Stomach smooth muscle (tissue), 2 donors: ENCODE measurements at regions not wholly inside any gene's neighbourhood (a gene's known extent, or its start where the extent isn't known, plus 50 kb on each side); places are given as distances from the start of the nearest gene placed in this dataset.
"Not testable (repeated sequence)": the region's sequence is repeated elsewhere in the genome, so short reads cannot be mapped to it uniquely, and the experiment has no call there.

Experiments used
- H3K27ac ChIP-seq: one replicate; pipeline ENCODE4 v1.7.0; 2013; ENCODE audit warnings: mild to moderate bottlenecking, low read length, inconsistent platforms
- H3K27me3 ChIP-seq, 2 donors: one replicate each; pipeline ENCODE4 v1.7.0; 2013; ENCODE audit warnings: low read length in 2 of 2; ENCODE audit not compliant: insufficient read depth in 2 of 2, control insufficient read depth in 1 of 2
- H3K36me3 ChIP-seq, 2 donors: one replicate each; pipeline ENCODE4 v1.7.0; 2013; ENCODE audit warnings: low read length in 2 of 2; ENCODE audit not compliant: control insufficient read depth in 2 of 2, insufficient read depth in 2 of 2
- H3K4me1 ChIP-seq: one replicate; pipeline ENCODE4 v1.7.0; 2013; ENCODE audit warnings: low read length; ENCODE audit not compliant: control insufficient read depth, insufficient read depth
- H3K4me3 ChIP-seq, 2 donors: one replicate each; pipeline ENCODE4 v1.7.0; 2013; ENCODE audit warnings: low read length in 2 of 2
- H3K9ac ChIP-seq, 2 donors: one replicate each; pipeline ENCODE4 v1.7.0; 2013; ENCODE audit warnings: low read length in 2 of 2, mild to moderate bottlenecking in 1 of 2
- H3K9me3 ChIP-seq, 2 donors: one replicate each; pipeline ENCODE4 v1.7.0; 2013; ENCODE audit warnings: low read length in 2 of 2; ENCODE audit not compliant: control insufficient read depth in 2 of 2
- donor health status: healthy.
- donor health status: Pancreatic carcinoma.

DNA sequence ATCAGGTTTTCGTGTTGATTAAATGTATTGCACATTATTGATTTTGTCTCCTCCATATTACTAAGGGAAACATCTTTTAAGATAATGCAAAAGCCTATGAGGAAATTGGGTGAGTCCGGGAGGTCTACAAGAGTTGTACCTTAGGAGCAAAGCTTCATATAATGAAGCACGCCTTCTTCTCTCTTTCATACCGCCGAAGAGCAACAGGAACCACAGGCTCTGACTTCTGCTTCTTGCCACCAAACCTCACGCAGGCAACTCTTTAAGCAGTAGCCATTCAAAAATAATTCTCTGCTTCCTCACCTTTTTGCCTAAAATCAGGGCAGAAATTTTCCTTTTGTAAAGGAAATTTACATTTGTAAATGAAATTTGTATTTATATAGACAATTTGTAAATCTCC lies 139.6 kb downstream of the SPRY1 start:
- no peaks in the 10 kb centered on the region for H3K36me3 ChIP-seq
- H3K9ac ChIP-seq, result no peak overlapping the region
- peaks cover 0 to 4% of the 10 kb centered on the region in 2 donors for H3K9me3 ChIP-seq
- H3K4me3 ChIP-seq, result no peak overlapping the region
- no peak overlapping the region for H3K27ac ChIP-seq
- no peaks in the 10 kb centered on the region for H3K27me3 ChIP-seq
- H3K4me1 ChIP-seq, result no peaks in the 10 kb centered on the region

DNA sequence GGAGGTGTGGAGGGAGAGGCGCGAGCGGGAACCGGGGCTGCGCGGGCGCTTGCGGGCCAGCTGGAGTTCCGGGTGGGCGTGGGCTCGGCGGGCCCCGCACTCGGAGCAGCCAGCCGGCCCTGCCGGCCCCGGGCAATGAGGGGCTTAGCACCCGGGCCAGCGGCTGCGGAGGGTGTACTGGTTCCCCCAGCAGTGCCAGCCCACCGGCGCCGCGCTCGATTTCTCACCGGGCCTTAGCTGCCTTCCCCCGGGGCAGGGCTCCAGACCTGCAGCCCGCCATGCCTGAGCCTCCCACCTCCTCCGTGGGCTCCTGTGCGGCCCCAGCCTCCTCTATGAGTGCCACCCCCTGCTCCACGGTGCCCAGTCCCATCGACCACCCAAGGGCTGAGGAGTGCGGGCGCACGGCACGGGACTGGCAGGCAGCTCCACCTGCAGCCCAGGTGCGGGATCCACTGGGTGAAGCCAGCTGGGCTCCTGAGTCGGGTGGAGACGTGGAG lies 141.4 kb downstream of the SPRY1 start:
- not testable (repeated sequence) for H3K36me3 ChIP-seq, H3K9me3 ChIP-seq, H3K27ac ChIP-seq, H3K9ac ChIP-seq, H3K4me3 ChIP-seq, H3K27me3 ChIP-seq, H3K4me1 ChIP-seq

DNA sequence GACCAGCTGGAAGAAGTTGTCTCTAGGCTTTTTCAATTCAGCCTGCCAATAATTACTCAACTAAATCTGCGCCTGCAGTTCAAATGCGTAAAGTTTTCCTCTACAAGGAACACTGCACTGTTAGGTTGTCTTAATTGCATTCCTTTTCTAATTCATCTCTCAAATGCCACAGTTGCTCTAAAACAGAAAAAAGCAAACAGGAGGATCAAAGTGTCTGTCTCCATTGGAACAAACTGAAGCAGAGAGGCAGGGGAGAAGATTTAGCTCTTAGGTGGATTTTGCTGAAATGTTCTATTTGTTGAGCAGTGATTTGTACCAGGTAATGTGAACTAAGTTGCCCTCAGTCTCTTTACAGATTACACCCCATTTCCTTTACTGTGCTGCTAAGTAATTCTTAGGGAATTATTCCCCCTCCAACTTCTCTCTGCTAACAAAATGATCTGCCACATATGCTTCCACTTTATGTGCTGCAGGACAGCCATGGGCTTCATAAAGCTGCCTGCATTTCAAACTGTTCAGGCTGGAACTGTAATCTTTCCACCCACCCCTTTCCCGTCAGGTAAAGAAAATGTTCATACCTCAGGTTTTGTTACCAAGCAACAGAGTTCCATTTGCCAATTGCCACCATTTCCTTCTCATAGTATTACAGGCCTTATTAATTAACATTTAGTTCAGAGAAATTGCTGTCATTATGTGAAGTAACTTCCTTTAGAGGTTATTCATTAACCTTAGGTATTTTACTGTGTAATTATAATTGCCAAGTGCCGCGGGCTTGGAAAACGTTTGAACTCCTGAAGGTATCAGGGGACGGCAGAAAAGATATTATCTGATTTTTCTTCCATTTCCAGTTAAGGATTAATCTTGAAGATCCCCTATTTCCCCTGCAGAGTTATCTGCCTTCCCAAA lies 149.3 kb downstream of the SPRY1 start:
- no peak overlapping the region for H3K27ac ChIP-seq
- H3K4me3 ChIP-seq, result no peak overlapping the region

DNA sequence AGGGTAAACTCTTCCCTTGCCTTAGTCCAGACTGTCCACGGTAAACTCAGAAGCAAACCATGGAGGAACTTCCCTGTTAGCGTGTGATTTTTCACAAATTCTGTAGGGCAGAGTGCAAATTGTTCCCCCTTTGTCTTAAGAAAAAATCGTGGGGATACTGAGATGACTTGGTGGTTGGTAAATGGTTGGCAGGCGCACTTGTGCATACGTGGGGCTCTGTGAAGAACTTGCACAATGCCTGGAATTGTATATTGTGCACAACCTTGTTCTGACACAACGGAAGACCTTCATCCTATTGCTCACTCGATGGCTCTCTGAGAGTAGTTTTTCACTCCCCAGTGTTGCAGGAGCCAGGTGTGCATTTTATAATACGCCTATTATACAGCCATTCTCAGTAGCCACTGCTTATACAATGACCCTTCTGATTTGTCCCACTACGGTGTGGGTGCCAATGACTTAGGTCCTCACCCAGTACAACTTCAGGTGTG lies 150.0 kb downstream of the SPRY1 start:
- Histone ChIP-seq H3K9ac (no peak overlapping the region), H3K36me3 (no peaks in the 10 kb centered on the region), H3K4me3 (no peak overlapping the region), H3K4me1 (no peaks in the 10 kb centered on the region), H3K27me3 (no peaks in the 10 kb centered on the region), H3K27ac (no peak overlapping the region), H3K9me3 (peaks cover 0 to 3% of the 10 kb centered on the region in 2 donors)

More for the DNA sequence above, 149.3 kb downstream of the SPRY1 start:
- H3K4me1 ChIP-seq, result no peaks in the 10 kb centered on the region
- H3K27me3 ChIP-seq, result no peaks in the 10 kb centered on the region
- H3K9ac ChIP-seq, result no peak overlapping the region
- H3K36me3 ChIP-seq, result no peaks in the 10 kb centered on the region
- peaks cover 0 to 3% of the 10 kb centered on the region in 2 donors for H3K9me3 ChIP-seq

DNA sequence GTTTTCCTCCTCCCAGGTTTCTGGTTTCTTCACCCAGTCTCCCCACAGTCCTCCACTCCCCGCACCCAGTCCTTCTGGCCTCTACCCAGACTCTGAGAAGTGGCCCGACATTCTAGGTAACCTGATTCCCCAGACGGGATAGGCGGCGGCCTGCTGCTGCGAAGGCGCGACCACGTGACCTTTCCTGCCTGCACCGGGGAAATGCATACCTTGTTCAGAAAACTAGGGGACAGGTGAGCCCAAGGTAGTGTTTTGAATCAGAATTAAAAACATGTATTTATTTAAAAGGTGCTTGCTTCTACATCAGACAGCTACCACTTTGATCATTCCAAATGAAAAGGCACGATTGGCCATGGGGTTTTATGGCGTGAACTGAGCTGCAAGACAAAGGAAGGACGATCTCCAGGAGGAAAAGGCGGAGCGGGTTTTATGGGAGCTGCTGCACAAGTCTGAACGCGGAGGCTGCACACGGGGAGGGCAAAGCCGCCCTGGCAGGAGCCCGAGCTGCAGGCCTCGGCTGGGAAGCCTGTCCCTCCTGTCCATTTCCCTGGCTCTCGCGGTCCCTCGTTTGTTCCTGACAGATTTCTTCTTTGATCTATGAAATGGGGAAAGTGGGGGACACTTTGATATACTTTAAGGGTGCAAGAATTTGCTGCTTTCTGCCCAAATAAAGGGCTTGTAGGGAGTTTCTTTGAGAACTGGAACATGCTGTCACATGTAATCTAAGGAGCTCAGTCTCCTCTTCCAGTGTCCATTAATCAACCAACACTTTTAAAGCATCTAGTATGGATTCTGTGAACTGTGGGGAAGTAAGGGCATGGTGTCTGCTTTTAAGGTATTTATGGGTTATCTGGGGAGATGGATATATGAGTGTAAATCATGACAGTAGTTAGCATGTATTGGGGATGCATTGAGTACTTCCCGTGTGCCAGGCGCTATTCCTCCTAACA lies 150.9 kb downstream of the SPRY1 start:
- no peak overlapping the region for H3K4me3 ChIP-seq
- H3K36me3 ChIP-seq, result no peaks in the 10 kb centered on the region
- H3K9me3 ChIP-seq, result peaks cover 0 to 3% of the 10 kb centered on the region in 2 donors
- no peaks in the 10 kb centered on the region for H3K27me3 ChIP-seq
- no peak overlapping the region for H3K27ac ChIP-seq
- no peak overlapping the region for H3K9ac ChIP-seq
- H3K4me1 ChIP-seq, result no peaks in the 10 kb centered on the region

- Histone ChIP-seq H3K9me3 (peaks cover 0 to 3% of the 10 kb centered on the region in 2 donors), H3K36me3 (no peaks in the 10 kb centered on the region), H3K4me3 (no peak overlapping the region), H3K4me1 (peaks cover 15% of the 10 kb centered on the region), H3K27me3 (no peaks in the 10 kb centered on the region), H3K27ac (no peak overlapping the region), H3K9ac (no peak overlapping the region)
Observed at GRCh38 chr4:123553279-123553678, 156.7 kb downstream of the SPRY1 start.

GRCh38 chr4:123553733-123554637 lies 157.4 kb downstream of the SPRY1 start:
- Histone ChIP-seq H3K27me3 (no peaks in the 10 kb centered on the region), H3K27ac (no peak overlapping the region), H3K9ac (no peak overlapping the region), H3K4me1 (peaks cover 15% of the 10 kb centered on the region), H3K36me3 (no peaks in the 10 kb centered on the region), H3K4me3 (no peak overlapping the region), H3K9me3 (peaks cover 0 to 3% of the 10 kb centered on the region in 2 donors)

DNA sequence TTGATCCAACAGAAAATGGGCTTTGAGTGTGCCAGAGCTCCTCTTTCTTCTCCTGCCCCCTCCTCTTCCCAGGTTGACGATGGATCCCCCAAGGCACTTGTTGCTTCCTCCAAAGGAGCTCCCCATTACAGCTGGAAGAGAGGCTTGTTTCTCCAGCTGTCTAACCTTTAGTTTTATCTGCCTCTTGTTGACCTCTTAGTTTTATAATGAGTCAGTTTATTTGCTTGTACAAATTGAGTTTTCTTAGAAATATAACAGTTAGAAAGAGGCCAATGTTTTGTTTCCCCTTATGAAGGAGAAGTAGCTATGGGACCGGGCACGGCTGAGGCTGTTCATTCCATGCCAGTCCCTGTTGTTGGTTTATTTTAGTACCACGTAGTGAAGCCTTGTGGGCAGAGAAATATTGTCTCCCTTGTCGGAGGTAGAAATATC lies 158.2 kb downstream of the SPRY1 start:
- no peak overlapping the region for H3K4me3 ChIP-seq
- H3K36me3 ChIP-seq, result no peaks in the 10 kb centered on the region
- no peaks in the 10 kb centered on the region for H3K9me3 ChIP-seq
- H3K27me3 ChIP-seq, result no peaks in the 10 kb centered on the region
- no peak overlapping the region for H3K9ac ChIP-seq
- H3K4me1 ChIP-seq, result peaks cover 15% of the 10 kb centered on the region
- H3K27ac ChIP-seq, result peak overlapping the region; percentile 65

DNA sequence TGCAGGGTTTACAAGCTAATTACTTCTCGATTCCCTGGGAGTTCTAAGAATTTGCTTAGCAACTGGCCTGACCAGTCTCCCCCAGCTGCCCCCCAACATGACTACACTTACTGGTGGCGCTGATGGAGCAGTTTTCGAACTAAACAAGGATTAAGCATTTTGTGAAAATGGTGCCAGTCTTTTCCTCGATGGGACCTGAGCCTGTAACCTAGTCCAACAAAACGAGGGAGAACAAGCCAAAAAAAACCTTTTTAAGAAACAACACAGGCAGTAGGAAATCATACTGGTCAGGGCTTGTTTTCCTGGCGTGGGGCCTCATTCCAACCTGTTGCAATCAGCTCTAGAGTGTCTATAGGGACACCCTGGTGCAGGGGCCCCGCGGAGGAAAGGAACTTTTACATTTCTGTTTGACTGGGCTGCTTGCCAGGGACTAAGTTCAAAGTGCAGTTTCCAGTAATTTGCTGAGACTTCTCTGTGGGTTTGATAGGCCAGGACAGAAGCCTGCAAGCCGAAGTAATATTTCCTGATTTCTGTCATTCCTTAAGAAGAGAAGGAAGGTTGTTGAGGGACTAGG lies 158.7 kb downstream of the SPRY1 start:
- peak overlapping the region in 1 of 2 donors; percentile 10 for H3K4me3 ChIP-seq

More for the DNA sequence above, 158.7 kb downstream of the SPRY1 start:
- H3K36me3 ChIP-seq, result no peaks in the 10 kb centered on the region
- no peaks in the 10 kb centered on the region for H3K9me3 ChIP-seq
- peaks cover 15% of the 10 kb centered on the region for H3K4me1 ChIP-seq
- H3K9ac ChIP-seq, result peak overlapping the region in 1 of 2 donors; percentile 38
- no peaks in the 10 kb centered on the region for H3K27me3 ChIP-seq
- peak overlapping the region; percentile 65 for H3K27ac ChIP-seq
